PFSK-1 (cell line): ENCODE measurements at regions not wholly inside any gene's neighbourhood (a gene's known extent, or its start where the extent isn't known, plus 50 kb on each side); places are given as distances from the start of the nearest gene placed in this dataset.

Source experiments
- FOXP2 ChIP-seq: optimal IDR thresholded peaks from 2 replicates; pipeline ENCODE3; 2011; ENCODE audit warnings: borderline replicate concordance, control low read depth, inconsistent platforms; ENCODE audit not compliant: insufficient read depth; ENCODE audit errors: extremely low read length, extremely low read depth
- POLR2AphosphoS5 ChIP-seq: IDR thresholded peaks from 2 replicates; pipeline ENCODE4 v1.6.1; 2012; ENCODE audit warnings: low read depth, mild to moderate bottlenecking, control low read depth, low read length, moderate library complexity
- SIN3A ChIP-seq: IDR thresholded peaks from 2 replicates; pipeline ENCODE4 v1.6.1; 2012; ENCODE audit warnings: mild to moderate bottlenecking, low read length, moderate library complexity, borderline replicate concordance; ENCODE audit not compliant: insufficient read depth
- TAF1 ChIP-seq: IDR thresholded peaks from 2 replicates; pipeline ENCODE4 v1.6.1; 2012; ENCODE audit warnings: low read length, control low read depth, borderline replicate concordance; ENCODE audit not compliant: insufficient read depth
- TF ChIP-seq, protein P1 (sequence below), 2 experiments: IDR thresholded peaks; 2 replicates each; pipeline versions ENCODE4 v1.6.1 to v1.8.0; 2011 to 2012; ENCODE audit warnings: low read depth in 2 of 2, low read length in 2 of 2, control low read depth in 1 of 2, inconsistent platforms in 1 of 2, mild to moderate bottlenecking in 1 of 2, moderate library complexity in 1 of 2; ENCODE audit not compliant: insufficient read depth in 1 of 2

DNA sequence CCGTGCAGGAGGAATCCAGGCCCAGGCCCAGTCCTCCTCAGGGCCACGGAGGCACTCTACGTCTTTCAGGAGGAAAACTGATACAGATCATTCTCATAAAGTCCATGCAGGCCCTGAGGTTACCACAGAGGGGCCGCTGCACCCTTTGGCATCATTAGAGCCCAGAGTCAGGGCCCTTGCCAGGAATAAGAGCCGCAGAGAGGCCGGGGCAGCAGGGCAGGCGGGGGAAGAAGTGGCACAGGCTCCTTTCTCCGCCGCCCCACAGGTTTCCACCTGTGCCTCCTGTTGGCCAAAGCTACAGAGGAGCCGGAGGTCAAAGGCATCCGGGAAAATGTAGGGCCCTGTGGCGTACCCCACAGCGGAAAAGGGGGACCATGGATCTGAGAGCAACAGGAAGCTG lies 366.6 kb upstream of the SHH start:
- no peak for TF ChIP-seq SIN3A

DNA sequence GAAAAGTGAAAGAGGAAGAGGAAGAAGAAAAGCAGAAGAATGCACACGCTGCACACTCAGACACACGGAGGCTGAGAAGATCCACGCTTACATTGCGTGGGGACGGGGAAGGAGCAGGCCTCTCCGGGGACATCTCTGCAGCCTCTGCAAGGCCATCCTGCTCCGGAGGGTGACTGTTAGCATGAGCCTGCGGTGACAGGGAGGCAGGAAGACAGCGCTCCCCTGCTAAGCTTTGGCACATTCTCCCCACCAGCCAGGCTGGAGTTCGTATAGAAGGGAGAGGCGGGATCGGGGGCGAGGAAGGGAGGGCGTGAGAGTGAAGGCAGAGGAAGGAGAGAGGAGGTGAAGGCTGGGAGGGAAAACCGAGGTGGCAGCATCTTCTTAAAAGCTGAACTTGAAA lies 366.0 kb upstream of the SHH start:
- TF ChIP-seq SIN3A (no peak), POLR2AphosphoS5 (no peak), TAF1 (no peak), FOXP2 (no peak)
- TF ChIP-seq, protein P1, sequence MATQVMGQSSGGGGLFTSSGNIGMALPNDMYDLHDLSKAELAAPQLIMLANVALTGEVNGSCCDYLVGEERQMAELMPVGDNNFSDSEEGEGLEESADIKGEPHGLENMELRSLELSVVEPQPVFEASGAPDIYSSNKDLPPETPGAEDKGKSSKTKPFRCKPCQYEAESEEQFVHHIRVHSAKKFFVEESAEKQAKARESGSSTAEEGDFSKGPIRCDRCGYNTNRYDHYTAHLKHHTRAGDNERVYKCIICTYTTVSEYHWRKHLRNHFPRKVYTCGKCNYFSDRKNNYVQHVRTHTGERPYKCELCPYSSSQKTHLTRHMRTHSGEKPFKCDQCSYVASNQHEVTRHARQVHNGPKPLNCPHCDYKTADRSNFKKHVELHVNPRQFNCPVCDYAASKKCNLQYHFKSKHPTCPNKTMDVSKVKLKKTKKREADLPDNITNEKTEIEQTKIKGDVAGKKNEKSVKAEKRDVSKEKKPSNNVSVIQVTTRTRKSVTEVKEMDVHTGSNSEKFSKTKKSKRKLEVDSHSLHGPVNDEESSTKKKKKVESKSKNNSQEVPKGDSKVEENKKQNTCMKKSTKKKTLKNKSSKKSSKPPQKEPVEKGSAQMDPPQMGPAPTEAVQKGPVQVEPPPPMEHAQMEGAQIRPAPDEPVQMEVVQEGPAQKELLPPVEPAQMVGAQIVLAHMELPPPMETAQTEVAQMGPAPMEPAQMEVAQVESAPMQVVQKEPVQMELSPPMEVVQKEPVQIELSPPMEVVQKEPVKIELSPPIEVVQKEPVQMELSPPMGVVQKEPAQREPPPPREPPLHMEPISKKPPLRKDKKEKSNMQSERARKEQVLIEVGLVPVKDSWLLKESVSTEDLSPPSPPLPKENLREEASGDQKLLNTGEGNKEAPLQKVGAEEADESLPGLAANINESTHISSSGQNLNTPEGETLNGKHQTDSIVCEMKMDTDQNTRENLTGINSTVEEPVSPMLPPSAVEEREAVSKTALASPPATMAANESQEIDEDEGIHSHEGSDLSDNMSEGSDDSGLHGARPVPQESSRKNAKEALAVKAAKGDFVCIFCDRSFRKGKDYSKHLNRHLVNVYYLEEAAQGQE (IDR thresholded peaks at IDR 0.05; ENCODE audit: insufficient read depth in 1 of 2, low read depth in 2 of 2, low read length in 2 of 2) = no peak

DNA sequence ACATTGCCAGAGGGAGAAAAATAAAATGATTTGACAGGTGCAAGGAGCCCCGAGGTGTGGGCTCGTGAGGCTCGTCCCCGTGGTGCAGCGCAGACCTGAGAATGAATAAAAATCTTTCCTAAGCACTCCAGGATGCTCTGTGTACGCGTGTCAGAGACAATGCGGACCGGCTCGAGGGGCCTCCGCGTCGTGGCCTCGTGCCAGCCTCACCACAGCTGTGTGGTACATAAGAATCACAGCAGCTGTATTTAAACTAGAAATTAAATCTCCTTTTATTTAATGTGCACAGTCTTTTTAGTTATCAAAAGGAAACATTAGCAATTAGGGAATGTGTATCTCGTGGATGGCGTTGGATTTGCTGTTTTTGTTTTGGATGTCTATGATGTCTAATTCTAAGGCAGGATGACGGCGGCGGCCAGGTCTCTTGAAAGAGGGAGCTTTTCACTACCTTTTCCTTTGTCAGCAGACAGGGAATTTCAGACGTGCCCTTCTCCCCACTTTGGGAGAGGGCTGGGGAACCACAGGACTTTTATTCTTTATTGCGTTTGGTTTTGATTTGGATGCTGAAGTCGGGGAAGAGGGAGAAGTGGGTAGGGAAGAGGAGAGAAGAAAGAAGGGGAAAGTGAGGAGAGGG lies 365.3 kb upstream of the SHH start:
- TF ChIP-seq TAF1 = no peak
- TF ChIP-seq FOXP2 = no peak
- TF ChIP-seq SIN3A = no peak
- TF ChIP-seq POLR2AphosphoS5 = no peak
- TF ChIP-seq, protein P1 (IDR thresholded peaks at IDR 0.05; ENCODE audit: insufficient read depth in 1 of 2, low read depth in 2 of 2, low read length in 2 of 2) = no peak

DNA sequence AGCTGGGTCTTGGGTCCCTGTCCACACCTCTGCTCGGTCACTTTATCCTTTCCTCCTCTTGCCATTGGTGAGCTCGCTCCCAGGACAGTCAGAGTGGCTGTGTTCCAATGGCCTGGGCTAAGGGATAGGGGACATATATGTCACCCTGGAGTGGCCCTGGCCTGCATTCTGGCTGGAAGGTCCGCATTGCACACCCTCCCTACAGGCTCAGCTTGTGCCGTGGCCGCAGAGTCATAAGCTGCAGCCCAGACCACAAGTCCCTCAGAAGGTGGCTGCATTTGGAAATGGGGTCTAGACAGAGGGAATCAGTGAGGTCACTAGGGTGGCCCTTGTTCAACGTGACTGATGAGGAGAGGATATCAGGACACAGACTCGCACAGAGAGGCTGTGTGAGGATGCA lies 363.8 kb upstream of the SHH start:
- TF ChIP-seq SIN3A (no peak), POLR2AphosphoS5 (no peak), FOXP2 (no peak), TAF1 (no peak)
- TF ChIP-seq, protein P1 (IDR thresholded peaks at IDR 0.05; ENCODE audit: insufficient read depth in 1 of 2, low read depth in 2 of 2, low read length in 2 of 2) = no peak

DNA sequence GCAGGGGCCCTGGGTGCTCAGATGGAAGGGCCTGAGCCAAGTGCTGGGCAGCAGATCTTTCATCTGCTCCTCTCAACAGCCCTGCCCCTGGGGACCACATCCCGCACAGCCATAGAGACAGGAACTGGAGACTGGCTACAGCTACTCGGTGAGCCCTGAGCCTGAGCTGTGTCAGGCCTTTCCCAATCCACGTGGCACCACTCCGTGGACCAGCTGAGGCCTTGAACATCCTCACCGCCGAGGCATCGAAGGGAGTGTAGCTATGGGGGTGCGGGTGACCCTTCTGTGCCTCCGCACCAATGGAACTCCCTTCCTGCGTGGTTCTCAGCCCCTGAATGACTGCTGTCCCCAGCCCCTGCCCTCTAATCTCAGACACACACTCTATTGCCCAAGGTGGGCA lies 362.7 kb upstream of the SHH start:
- TF ChIP-seq POLR2AphosphoS5 (no peak), FOXP2 (no peak), SIN3A (no peak), TAF1 (no peak)
- TF ChIP-seq, protein P1 (IDR thresholded peaks at IDR 0.05; ENCODE audit: insufficient read depth in 1 of 2, low read depth in 2 of 2, low read length in 2 of 2) = no peak
